ENCODE measurements at regions not wholly inside any gene's neighbourhood (a gene's known extent, or its start where the extent isn't known, plus 50 kb on each side); places are given as distances from the start of the nearest gene placed in this dataset.

DNA sequence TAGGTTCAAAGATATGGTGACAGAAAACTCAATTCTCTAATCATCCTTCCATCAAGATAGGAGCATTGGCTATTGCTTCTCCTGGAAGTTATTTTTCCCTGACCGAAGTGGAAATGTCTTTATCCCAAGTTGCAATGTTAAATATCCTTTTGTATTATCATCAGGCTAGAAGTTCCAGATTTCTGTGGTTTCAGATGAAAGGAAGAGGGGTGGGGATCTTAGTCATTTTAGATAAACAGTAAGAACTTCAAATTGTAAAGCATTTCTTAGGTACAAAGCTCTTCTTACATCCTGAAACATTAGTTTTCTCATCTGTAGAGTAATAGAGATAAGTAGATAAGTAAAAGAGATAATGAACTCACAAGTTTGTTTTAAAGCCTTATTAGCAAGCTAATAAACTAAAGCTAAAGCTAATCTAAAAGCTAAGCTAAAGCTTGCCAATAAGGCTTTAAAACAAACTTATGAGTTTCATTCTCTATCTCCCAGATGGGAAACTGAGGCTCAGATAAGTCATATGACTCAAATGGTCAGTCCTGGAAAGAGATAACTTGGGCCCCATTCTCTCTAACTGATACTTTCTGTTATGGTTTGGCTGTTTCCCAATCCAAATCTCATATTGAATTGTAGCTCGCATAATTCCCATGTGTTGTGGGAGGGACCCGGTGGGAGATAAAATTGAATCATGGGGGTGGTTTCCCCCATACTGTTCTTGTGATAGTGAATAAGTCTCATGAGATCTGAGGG is 99.2 kb upstream of the KCNK2 start:
- TF ChIP-seq KLF16 (CRISPR knock-in tag; IDR thresholded peaks at IDR 0.05) (no peak), ELF1 (CRISPR knock-in tag; IDR thresholded peaks at IDR 0.05) (no peak), JUND (CRISPR knock-in tag; IDR thresholded peaks at IDR 0.05) (no peak), BRD4 (CRISPR knock-in tag; IDR thresholded peaks at IDR 0.05) (no peak), ZSCAN22 (CRISPR knock-in tag; IDR thresholded peaks at IDR 0.05) (no peak), ZSCAN29 (CRISPR knock-in tag; conservative IDR thresholded peaks at IDR 0.05) (no peak), AGO2 (optimal IDR thresholded peaks at IDR 0.05; ENCODE audit: low read depth, low read length) (no peak), CHD4 (IDR thresholded peaks at IDR 0.05; ENCODE audit: borderline replicate concordance, low read length) (no peak), CTCF (CRISPR knock-in tag; IDR thresholded peaks at IDR 0.05) (no peak), SPEN (CRISPR knock-in tag; IDR thresholded peaks at IDR 0.05; ENCODE audit: low read depth) (no peak), MAFF (IDR thresholded peaks at IDR 0.05; ENCODE audit: low read depth, low read length) (no peak)
- TF ChIP-seq, protein P1, sequence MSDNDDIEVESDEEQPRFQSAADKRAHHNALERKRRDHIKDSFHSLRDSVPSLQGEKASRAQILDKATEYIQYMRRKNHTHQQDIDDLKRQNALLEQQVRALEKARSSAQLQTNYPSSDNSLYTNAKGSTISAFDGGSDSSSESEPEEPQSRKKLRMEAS (IDR thresholded peaks at IDR 0.05), result no peak
- TF ChIP-seq, protein P2, sequence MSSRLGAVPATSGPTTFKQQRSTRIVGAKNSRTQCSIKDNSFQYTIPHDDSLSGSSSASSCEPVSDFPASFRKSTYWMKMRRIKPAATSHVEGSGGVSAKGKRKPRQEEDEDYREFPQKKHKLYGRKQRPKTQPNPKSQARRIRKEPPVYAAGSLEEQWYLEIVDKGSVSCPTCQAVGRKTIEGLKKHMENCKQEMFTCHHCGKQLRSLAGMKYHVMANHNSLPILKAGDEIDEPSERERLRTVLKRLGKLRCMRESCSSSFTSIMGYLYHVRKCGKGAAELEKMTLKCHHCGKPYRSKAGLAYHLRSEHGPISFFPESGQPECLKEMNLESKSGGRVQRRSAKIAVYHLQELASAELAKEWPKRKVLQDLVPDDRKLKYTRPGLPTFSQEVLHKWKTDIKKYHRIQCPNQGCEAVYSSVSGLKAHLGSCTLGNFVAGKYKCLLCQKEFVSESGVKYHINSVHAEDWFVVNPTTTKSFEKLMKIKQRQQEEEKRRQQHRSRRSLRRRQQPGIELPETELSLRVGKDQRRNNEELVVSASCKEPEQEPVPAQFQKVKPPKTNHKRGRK (CRISPR knock-in tag; IDR thresholded peaks at IDR 0.05), result no peak

Measured in HepG2 (cell line).